NCI-H510A treated with DMSO at 0.1 percent for 48 hours (cell line): ENCODE measurements at regions not wholly inside any gene's neighbourhood (a gene's known extent, or its start where the extent isn't known, plus 50 kb on each side); places are given as distances from the start of the nearest gene placed in this dataset.
"Not testable (repeated sequence)": the region's sequence is repeated elsewhere in the genome, so short reads cannot be mapped to it uniquely, and the experiment has no call there.

Source experiments
- DNase-seq: peaks from one replicate; lab custom pipeline; 2025; lab: John Stamatoyannopoulos, UW

- no peak for DNase-seq
Observed at GRCh38 chr2:182636699-182637098, 79.4 kb upstream of the DNAJC10 start.

GRCh38 chr2:182638667-182639066 is 77.4 kb upstream of the DNAJC10 start:
- no peak for DNase-seq

- no peak for DNase-seq
Observed at GRCh38 chr2:182639971-182640370, 76.1 kb upstream of the DNAJC10 start.

GRCh38 chr2:182642328-182642727 is 73.7 kb upstream of the DNAJC10 start:
- DNase-seq: peak; percentile 54

GRCh38 chr2:182646763-182647498 is 69.1 kb upstream of the DNAJC10 start:
- DNase-seq: no peak

- no peak for DNase-seq
Observed at GRCh38 chr2:182647499-182647787, 68.6 kb upstream of the DNAJC10 start.

GRCh38 chr2:182649316-182649715 is 66.7 kb upstream of the DNAJC10 start:
- peak; percentile 72 for DNase-seq

GRCh38 chr2:182650704-182651103 is 65.4 kb upstream of the DNAJC10 start:
- DNase-seq: peak; percentile 92

GRCh38 chr2:182652326-182652725 is 63.7 kb upstream of the DNAJC10 start:
- DNase-seq: no peak

GRCh38 chr2:182655750-182656149 is 60.3 kb upstream of the DNAJC10 start:
- DNase-seq: no peak

GRCh38 chr2:182664212-182664611 is 51.8 kb upstream of the DNAJC10 start:
- DNase-seq: no peak

- not testable (repeated sequence) for DNase-seq
Observed at GRCh38 chr2:182665500-182665899, 50.6 kb upstream of the DNAJC10 start.
